GM18511 (cell line): ENCODE measurements at regions not wholly inside any gene's neighbourhood (a gene's known extent, or its start where the extent isn't known, plus 50 kb on each side); places are given as distances from the start of the nearest gene placed in this dataset.
"Not testable (repeated sequence)": the region's sequence is repeated elsewhere in the genome, so short reads cannot be mapped to it uniquely, and the experiment has no call there.

Experiments used
- ATAC-seq: cut with Tn5 transposase; IDR thresholded peaks from one replicate; pipeline ENCODE4 v1.9.1; 2021; ENCODE audit warnings: mild to moderate bottlenecking, moderate library complexity; ENCODE audit not compliant: unreplicated experiment

DNA sequence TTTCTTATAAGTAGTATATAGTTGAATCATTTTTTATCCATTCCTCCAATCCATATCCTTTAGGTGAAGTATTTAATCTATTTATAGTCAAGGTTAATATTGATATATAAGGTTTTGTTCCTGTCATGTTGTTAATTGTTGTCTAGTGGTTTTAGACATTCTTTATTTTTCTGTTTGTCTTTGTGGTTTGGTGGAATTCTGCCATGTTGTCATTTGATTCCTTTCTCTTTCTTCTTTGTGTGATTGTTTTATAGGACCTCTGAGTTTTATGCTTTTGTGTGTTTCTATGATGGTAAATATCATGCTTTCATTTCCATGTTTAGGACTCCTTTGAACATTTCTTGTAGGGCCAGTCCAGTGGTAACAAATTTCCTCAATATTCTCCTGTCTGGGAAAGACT, 450.3 kb upstream of the BTBD3 start:
- no peak for ATAC-seq

DNA sequence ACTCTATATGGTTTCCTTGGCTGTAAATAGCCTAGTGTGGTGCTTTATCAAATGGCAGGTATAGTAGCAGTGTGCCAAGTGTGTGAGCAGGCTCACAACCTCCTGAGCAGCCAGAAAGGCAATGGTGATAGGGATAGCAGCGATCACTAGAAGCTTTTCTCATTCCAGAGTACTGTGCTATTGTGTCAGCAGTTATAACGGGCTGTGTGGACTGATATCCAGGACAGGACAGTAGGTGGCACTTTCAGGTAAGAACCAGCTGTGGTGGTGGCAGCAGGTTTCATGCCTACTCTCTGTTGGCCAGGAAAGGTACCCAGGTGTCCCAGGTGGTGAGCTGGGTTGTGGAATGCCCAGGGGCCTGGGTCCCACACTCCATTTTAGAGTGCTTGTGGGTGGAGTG, 448.8 kb upstream of the BTBD3 start:
- ATAC-seq = no peak

DNA sequence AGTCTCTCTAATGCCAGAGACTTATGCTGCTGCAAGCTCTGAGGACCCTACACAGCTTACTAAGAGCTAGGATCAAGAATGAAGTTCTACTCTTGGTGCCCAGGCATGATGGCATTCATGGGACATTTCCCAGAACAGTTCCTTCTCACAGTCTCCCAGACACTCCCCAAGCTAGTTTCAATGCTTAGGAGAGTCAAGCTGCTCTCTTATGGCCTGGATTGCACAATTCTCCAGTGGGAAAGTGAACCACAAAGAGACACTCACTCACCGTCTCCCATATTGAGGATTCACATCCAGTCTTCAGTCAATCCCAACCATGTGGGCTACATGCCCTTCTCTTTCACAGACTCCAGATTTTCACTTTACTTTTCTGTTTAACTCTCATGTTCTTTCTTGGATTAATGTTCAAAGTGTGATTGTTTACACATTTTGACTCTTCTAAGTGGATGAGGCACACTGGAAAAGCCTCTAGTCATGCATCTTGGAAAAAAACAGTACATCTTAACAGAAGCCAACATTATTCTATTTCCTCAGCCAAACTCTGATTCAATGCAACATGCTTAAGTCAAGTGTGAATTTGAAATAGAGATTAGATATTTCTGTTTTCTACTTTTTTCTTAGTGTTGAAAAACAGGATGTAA, 447.8 kb upstream of the BTBD3 start:
- ATAC-seq = no peak

DNA sequence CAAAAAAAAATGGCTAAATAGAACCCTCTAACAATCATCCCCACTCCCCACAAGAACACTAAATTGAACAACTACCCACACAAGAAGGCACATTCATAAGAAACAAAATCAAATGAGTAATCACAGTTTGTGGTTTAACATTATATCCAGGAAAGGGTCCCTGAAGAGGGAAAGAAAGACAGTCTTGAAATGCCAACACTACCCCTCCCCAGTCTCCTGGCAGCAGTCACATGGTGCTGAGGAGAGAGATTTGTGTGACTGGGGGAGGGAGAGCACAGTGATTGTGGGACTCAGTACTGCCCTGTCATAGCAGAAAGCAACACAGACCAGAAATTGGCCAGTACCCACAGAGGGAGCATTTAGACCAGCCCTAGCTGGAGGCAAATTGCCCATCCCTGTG, 443.7 kb upstream of the BTBD3 start:
- no peak for ATAC-seq

DNA sequence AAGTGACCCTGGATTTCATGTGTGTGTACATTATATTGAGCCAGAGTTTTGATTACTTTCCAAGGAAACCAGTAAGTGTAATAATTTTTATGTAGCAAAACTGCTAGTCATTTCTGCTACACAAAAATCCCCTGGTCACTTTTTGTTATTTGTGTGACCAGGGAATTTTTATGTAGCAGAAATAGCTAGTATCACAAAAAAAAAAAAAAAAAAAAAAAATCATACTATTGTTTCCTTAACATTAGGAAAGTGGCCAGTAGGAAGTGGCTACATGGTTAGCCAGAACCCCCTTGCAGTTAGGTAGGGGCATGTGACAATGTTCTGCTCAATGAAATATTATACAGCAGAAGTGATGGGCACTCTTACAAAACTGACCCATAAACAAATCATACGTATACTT, 434.0 kb upstream of the BTBD3 start:
- no peak for ATAC-seq

DNA sequence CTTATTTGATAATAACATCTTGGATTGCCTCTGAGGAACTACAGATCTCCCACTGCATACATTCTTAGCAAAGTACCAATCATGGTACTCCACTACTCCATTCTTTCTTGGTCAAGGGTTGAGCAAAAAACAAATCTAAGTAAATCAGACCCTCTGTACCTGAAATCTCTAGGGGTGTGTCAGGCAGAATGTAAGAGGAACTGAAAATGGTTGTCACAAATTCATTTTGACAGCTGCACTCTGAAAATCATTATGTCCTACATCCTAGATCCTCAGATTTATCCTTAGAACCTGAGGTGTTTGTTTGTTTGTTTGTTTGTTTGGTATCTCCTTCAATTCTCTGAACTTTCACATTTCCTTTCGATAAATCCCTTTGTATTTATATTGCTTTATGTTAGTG, 433.2 kb upstream of the BTBD3 start:
- ATAC-seq = no peak

DNA sequence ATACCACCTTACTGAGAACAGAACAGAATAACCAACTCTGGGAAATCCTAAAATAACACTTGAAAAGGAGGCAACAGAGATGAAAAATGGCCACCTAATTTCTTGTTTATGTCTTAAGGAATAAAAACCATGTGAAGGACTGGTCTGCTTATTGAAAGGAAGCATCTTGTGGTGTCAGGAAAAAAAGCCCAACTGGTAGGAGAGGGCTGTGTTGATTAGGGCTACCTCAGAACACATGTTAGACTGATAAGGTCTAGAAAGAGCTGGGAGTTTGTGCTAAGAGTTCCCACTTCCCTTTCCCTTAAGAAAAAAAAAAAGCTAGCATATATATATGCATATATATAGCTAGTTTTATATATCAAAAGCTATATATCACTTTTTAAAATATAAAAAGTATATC, 425.3 kb upstream of the BTBD3 start:
- no peak for ATAC-seq

DNA sequence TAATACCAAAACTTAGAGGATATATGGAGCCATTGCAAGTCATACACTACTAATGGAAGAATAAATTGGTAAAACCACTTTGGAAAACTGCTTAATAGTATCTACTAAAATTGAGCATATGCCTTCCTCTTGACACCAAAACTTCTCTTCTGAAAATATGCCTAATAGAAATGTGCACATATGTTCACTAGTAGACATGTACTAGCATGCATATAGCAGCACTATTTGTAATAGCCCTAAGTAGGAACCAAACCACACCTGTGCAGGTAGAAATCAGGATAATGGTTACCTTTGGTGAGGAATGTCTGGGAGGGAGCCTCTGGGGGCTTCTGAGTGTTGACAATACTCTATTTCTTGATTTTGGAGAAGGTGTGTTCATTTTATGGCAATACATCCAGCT, 424.8 kb upstream of the BTBD3 start:
- no peak for ATAC-seq

DNA sequence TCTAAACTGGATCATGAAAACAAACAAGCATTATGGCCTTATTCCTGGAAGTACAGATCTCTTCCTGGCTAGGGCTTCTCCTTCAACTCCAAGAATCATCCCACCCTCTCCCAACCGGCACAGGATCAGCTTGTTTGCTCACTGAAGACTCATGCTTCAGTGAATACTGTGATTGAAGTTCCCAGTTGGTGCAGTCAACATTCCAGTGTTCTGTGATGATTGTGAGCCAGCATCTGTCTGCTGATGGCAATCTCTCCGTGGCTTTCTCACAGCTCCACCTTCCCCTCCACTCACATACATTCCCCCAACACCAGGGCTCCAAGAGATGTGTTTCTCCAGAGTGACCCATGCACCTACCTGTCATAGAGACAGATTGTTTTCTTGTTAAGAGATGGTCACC, 421.3 kb upstream of the BTBD3 start:
- ATAC-seq = no peak

DNA sequence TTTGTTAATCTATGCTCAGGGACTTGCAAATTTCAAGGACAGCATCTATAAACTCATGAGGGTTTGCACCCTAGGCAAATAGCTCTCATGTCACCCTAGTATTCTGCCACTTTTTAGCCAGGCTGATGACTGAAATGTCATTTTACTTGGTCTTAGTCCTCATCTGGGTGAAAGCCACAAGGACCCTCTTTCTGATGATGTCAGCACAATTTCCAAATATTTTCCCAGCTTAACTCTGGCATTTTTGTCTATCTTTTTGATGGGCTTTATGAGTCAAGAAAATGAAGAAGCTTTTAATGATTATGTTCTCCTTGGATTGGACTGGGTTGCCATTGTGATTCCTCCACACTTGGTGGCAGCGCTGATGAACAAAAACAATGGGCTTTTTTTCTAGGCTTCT, 420.1 kb upstream of the BTBD3 start:
- ATAC-seq = no peak

DNA sequence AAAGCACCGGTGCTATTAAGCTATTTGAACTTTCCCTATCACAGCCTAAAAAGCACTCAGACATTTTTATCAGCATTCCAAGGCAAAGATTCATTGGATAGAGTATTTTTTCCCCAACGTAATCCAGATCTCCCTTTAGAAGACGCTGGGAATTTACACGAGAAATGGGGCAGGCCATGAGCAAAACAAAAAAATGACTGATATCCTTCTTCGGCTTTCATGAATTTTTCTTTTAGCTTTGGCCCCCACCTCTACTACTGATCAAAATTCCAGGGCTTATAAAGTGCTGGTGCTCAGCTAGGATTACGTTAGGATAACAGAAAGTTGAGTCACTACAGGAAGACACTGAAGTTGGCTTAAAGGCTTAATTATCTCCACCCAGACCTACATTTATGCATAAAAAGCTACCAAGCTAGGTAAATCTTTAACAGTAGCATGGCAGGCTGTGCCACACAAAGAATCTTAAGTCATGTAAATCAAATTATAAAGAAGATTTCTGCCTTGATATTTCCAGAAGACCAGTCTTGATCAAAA, 418.5 kb upstream of the BTBD3 start:
- ATAC-seq = no peak

DNA sequence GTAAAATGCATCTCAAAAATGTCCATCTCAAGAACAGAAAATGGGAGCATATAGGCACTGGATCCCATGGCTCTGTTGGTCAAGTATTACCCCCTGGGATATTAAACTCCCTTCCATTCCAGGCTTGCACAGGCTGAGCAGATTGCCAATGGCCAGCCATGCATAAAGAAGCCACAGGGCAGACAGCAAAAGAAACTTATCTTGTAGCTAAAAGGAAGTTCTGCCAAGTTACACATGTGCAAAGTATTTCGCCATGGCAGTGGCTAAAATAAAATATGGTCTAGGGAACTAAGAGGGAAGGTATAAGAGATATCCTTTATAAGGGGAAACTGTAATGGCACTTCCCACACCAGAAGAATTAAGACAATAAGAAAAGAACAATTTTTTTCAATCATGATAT, 415.6 kb upstream of the BTBD3 start:
- no peak for ATAC-seq

DNA sequence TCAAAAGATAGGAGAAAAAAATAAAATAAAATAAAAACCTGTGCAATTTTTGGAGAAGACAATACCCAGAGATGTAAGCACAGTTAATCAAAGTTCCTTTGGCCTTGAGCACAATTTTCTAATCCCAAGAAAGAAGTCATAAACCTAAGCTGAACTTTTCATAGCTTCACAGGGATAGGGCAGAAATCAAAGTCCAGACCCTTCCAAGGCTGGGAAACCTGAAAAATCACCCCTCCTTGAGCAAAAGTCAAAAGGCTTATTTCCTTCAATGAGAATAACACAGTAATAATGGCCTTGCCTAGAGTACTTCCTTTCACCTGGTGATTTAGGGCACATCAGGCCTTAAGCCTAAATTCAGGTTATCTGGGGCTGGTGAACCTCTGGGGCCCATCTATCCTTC, 415.0 kb upstream of the BTBD3 start:
- no peak for ATAC-seq

DNA sequence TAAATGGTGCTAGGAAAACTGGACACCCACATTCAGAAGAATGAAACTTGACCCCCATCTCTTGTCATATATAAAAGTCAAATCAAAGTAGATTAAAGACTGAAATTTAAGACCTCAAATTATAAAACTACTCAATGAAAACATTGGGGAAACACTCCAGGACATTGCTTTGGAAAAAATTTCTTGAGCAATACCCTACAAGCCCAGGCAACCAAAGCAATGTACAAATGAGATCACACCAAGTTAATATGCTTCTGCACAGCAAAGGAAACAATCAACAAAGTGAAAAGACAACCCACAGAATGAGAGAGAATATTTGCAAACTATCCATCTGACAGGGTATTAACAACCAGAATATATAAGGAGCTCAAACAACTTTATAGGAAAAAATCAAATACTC, 407.9 kb upstream of the BTBD3 start:
- no peak for ATAC-seq

DNA sequence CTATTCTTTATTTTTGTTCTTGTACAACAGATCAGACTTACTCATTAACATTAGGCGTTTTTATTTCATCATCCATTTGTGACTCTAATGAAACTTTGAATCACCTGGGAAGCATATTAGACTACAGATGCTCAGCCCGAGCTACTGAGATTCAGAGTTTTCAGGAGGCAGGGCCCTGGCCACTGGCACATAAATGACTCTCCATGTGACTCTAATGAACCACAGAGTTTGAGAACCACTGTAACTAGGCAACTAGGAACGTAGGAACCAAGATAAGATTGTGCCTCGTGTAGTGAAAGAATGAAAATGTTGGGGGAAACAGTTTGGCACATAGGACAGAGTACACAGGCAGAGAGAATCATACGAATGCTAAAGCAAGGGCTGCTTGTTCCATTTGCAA, 405.9 kb upstream of the BTBD3 start:
- no peak for ATAC-seq

DNA sequence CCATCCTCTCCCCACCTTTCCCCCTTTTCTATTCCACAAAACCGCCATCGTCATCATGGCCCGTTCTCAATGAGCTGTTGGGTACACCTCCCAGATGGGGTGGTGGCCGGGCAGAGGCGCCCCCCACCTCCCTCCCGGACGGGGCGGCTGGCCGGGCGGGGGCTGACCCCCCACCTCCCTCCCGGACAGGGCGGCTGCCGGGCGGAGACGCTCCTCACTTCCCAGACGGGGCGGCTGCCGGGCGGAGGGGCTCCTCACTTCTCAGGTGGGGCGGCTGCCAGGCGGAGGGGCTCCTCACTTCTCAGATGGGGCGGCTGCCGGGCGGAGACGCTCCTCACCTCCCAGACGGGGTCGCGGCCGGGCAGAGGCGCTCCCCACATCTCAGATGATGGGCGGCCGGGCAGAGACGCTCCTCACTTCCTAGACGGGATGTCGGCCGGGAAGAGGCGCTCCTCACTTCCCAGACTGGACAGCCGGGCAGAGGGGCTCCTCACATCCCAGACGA, 404.4 kb upstream of the BTBD3 start:
- not testable (repeated sequence) for ATAC-seq

DNA sequence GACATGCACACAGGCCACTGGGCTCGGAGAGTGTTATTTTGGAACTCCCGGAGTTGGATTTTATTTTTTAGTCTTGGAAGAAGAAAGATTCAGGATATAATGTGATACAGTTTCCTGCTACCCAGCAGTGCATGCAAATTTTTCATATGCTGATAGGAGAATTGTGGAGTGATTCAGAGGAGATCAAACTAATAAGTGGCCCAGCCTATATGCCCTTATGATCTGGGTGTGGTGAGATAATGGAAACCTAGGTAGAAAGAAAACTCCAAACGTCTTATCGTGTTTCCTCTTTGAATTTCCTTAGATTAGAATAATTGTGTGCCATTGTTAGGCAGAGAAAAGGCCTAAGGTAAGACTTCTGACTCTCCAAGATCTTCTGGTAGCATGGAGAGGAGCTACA, 401.2 kb upstream of the BTBD3 start:
- ATAC-seq = no peak

DNA sequence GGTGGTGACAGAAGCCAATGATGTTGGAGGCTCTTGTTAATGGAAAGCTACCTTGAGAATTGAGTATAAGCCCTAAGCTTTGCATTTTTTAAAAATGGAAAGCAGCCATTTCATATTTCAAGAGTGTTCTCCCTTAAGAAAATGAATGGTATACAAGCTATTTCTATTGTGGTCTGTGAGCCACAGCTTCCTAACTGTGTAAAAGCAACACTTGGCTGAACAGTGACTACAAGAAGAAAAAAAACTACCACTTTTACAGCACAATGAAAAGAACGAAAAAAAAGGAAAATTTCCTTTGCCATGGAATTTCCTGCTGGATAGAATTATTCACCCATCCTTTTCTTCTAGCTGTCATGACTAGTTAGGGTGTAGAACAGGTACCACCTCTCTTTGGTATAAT, 397.1 kb upstream of the BTBD3 start:
- no peak for ATAC-seq

DNA sequence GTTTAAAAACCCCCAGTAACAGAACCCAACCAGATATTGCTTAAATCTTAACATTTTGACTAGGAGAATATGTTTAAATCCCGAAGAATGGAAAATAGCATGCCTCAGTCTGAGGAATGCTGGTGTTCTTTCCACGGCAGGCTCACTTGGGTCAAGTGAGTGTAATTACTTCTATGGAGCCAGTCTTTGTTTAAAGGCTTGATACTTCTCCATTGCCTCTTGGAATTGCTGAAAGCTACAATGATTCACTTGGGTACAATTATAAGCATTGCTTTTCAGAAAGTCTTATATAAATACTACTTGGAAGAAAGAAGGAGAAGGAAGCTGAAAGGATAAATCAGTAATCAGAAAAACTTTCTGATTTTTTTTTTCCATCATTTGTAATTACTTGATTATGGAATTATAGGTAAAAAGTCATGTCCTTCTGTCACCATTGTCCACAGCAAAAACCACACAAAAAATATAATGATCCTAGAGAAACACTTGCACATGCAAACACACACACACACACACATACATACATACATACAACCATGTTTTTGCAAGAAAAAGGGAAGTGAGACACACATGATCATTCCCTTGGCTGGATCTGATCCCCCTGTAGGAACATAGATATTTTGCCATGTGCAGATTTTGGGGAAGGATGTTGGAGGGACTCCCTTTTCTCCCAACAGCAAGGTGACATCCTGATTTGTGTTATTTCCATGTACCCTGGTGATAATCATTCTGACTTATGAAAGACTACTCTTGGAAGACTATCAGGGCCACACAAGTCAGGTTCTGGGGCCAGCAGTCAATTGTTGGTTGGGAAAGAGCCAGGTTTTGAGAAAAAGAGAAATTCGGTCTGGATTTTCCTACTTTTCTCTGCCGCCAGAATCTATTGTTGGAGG, 396.0 kb upstream of the BTBD3 start:
- no peak for ATAC-seq

DNA sequence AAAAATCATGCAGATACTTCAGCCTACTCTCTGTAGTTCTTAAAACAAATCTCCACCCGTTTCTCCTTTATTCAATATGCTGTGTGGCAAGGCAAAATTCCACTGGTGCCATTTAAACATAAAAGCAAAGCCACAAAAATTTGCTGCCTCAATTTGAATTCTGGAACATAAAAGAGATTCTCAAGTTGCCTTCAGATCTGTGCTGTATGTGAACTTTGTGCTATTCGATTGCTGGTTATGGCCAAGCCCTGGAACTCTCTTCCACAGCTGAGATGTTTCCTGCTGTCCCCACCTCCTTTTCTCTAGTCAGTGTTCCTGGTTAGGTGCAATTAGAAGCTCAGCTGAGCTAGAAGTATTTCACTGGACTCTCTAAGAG, 395.3 kb upstream of the BTBD3 start:
- no peak for ATAC-seq

DNA sequence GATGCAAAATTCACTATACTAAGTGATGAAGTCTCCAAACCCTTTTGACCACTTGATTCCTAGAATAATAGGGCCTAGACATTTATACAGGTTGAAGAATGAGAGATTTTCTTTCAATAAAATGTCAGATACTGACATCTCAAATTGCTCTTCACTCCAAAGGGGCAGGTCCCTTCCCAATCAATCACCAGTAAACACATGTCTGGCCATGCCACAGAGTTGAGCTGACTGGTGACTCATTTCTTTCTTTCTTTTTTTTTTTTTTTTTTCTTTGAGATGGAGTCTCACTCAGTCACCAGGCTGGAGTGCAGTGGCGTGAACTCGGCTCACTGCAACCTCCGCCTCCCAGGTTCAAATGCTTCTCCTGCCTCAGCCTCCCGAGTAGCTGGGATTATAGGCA, 388.6 kb upstream of the BTBD3 start:
- ATAC-seq = no peak

DNA sequence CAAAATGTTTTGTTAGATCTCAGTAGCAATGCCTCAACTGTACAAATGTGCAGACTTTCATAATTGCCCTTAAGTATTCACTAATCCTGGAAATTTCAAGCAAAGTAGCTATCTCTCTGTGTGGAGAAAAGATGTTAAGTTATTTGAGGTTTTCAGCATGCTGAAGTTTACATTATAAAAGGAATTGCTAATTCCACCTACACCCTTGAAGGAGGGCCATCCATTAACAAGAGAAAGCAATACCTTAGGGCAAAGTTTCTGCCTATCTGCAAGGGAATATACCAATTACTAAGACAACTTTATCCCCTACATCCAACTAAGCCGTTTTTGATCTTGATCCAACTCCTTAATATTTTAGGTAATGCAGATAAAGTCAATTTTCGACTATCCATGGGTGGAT, 380.7 kb upstream of the BTBD3 start:
- no peak for ATAC-seq
